ENCODE measurements at regions not wholly inside any gene's neighbourhood (a gene's known extent, or its start where the extent isn't known, plus 50 kb on each side); places are given as distances from the start of the nearest gene placed in this dataset.

- TF ChIP-seq CTCF (IDR thresholded peaks at IDR 0.05) (no peak), POLR2A (IDR thresholded peaks at IDR 0.05) (no peak)
Measured at GRCh38 chr22:47388331-47388730, 625.9 kb downstream of the TBC1D22A start.

Measured in adrenal gland (tissue), 5 donors.